ENCODE measurements at regions not wholly inside any gene's neighbourhood (a gene's known extent, or its start where the extent isn't known, plus 50 kb on each side); places are given as distances from the start of the nearest gene placed in this dataset.
"Not testable (repeated sequence)": the region's sequence is repeated elsewhere in the genome, so short reads cannot be mapped to it uniquely, and the experiment has no call there.

GRCh38 chr16:60810250-60810649 lies 1226.0 kb downstream of the CDH8 start:
- no peak for DNase-seq

- DNase-seq: no peak
Measured at GRCh38 chr16:60792437-60792836, 1243.8 kb downstream of the CDH8 start.

- DNase-seq: no peak
Measured at GRCh38 chr16:60788631-60789030, 1247.6 kb downstream of the CDH8 start.

- DNase-seq: no peak
Measured at GRCh38 chr16:60776281-60776680, 1260.0 kb downstream of the CDH8 start.

GRCh38 chr16:60771138-60771537 lies 1265.1 kb downstream of the CDH8 start:
- no peak for DNase-seq

- DNase-seq: not testable (repeated sequence)
Measured at GRCh38 chr16:60770384-60770783, 1265.9 kb downstream of the CDH8 start.

- DNase-seq: no peak
Measured at GRCh38 chr16:60763869-60764268, 1272.4 kb downstream of the CDH8 start.

- DNase-seq: no peak
Measured at GRCh38 chr16:60755907-60756306, 1280.3 kb downstream of the CDH8 start.

- DNase-seq: no peak
Measured at GRCh38 chr16:60748366-60748765, 1287.9 kb downstream of the CDH8 start.

- DNase-seq: no peak
Measured at GRCh38 chr16:60744198-60744597, 1292.0 kb downstream of the CDH8 start.

- DNase-seq: no peak
Measured at GRCh38 chr16:60741810-60742209, 1294.4 kb downstream of the CDH8 start.

GRCh38 chr16:60739737-60740683 lies 1296.2 kb downstream of the CDH8 start:
- no peak for DNase-seq

- peak; percentile 21 for DNase-seq
Measured at GRCh38 chr16:60731329-60732050, 1304.7 kb downstream of the CDH8 start.

GRCh38 chr16:60729051-60729450 lies 1307.2 kb downstream of the CDH8 start:
- DNase-seq: no peak

GRCh38 chr16:60727851-60728250 lies 1308.4 kb downstream of the CDH8 start:
- no peak for DNase-seq

- DNase-seq: no peak
Measured at GRCh38 chr16:60720060-60720459, 1316.2 kb downstream of the CDH8 start.

GRCh38 chr16:60717808-60718207 lies 1318.4 kb downstream of the CDH8 start:
- DNase-seq: no peak

- DNase-seq: no peak
Measured at GRCh38 chr16:60712144-60712543, 1324.1 kb downstream of the CDH8 start.

GRCh38 chr16:60704726-60705125 lies 1331.5 kb downstream of the CDH8 start:
- no peak for DNase-seq

- DNase-seq: no peak
Measured at GRCh38 chr16:60703096-60703495, 1333.1 kb downstream of the CDH8 start.

- no peak for DNase-seq
Measured at GRCh38 chr16:60686824-60687223, 1349.4 kb downstream of the CDH8 start.

GRCh38 chr16:60684002-60684401 lies 1352.2 kb downstream of the CDH8 start:
- DNase-seq: no peak

GRCh38 chr16:60682219-60682618 lies 1354.0 kb downstream of the CDH8 start:
- no peak for DNase-seq
